H1 (cell line): ENCODE measurements at regions not wholly inside any gene's neighbourhood (a gene's known extent, or its start where the extent isn't known, plus 50 kb on each side); places are given as distances from the start of the nearest gene placed in this dataset.

ENCODE experiments used
- TEAD4 ChIP-seq: IDR thresholded peaks from 2 replicates; pipeline ENCODE4 v1.6.1; 2012; ENCODE audit warnings: low read depth, low read length, inconsistent platforms, mixed read lengths
- ZNF274 ChIP-seq: IDR thresholded peaks from 2 replicates; pipeline ENCODE4 v1.7.0; 2012; ENCODE audit warnings: low read length, borderline replicate concordance; ENCODE audit errors: extremely low read depth

GRCh38 chr5:23343121-23343520 lies 164.3 kb upstream of the PRDM9 start:
- TF ChIP-seq TEAD4 (no peak), ZNF274 (no peak)
